ENCODE measurements at regions not wholly inside any gene's neighbourhood (a gene's known extent, or its start where the extent isn't known, plus 50 kb on each side); places are given as distances from the start of the nearest gene placed in this dataset.

GRCh38 chr2:51243892-51244535, 212.1 kb upstream of the NRXN1 start:
- no peak for DNase-seq

GRCh38 chr2:51237626-51238271, 205.8 kb upstream of the NRXN1 start:
- DNase-seq: no peak

GRCh38 chr2:51232027-51232426, 200.1 kb upstream of the NRXN1 start:
- DNase-seq: no peak

- no peak for DNase-seq
Observed at GRCh38 chr2:51231071-51231470, 199.1 kb upstream of the NRXN1 start.

GRCh38 chr2:51225377-51225776, 193.4 kb upstream of the NRXN1 start:
- no peak for DNase-seq

GRCh38 chr2:51224790-51225189, 192.9 kb upstream of the NRXN1 start:
- DNase-seq: no peak

- DNase-seq: no peak
Observed at GRCh38 chr2:51222106-51222505, 190.2 kb upstream of the NRXN1 start.

- DNase-seq: no peak
Observed at GRCh38 chr2:51220606-51221005, 188.7 kb upstream of the NRXN1 start.

- no peak for DNase-seq
Observed at GRCh38 chr2:51220080-51220479, 188.1 kb upstream of the NRXN1 start.

- DNase-seq: no peak
Observed at GRCh38 chr2:51219468-51219867, 187.5 kb upstream of the NRXN1 start.

- no peak for DNase-seq
Observed at GRCh38 chr2:51218047-51218446, 186.1 kb upstream of the NRXN1 start.

- DNase-seq: no peak
Observed at GRCh38 chr2:51213826-51214225, 181.9 kb upstream of the NRXN1 start.

GRCh38 chr2:51212374-51212773, 180.4 kb upstream of the NRXN1 start:
- no peak for DNase-seq

- no peak for DNase-seq
Observed at GRCh38 chr2:51208521-51208920, 176.6 kb upstream of the NRXN1 start.

GRCh38 chr2:51201295-51201694, 169.4 kb upstream of the NRXN1 start:
- no peak for DNase-seq

GRCh38 chr2:51194656-51195055, 162.7 kb upstream of the NRXN1 start:
- no peak for DNase-seq

GRCh38 chr2:51170273-51170672, 138.3 kb upstream of the NRXN1 start:
- no peak for DNase-seq

GRCh38 chr2:51165534-51166260, 133.8 kb upstream of the NRXN1 start:
- no peak for DNase-seq

- DNase-seq: no peak
Observed at GRCh38 chr2:51158251-51158650, 126.3 kb upstream of the NRXN1 start.

- DNase-seq: no peak
Observed at GRCh38 chr2:51153236-51153635, 121.3 kb upstream of the NRXN1 start.

- no peak for DNase-seq
Observed at GRCh38 chr2:51151490-51152140, 119.7 kb upstream of the NRXN1 start.

GRCh38 chr2:51149725-51150124, 117.8 kb upstream of the NRXN1 start:
- DNase-seq: no peak

GRCh38 chr2:51145761-51146160, 113.8 kb upstream of the NRXN1 start:
- no peak for DNase-seq
